Mucosa of descending colon (tissue), 3 donors: ENCODE measurements at regions not wholly inside any gene's neighbourhood (a gene's known extent, or its start where the extent isn't known, plus 50 kb on each side); places are given as distances from the start of the nearest gene placed in this dataset.

ENCODE experiments used
- ATAC-seq: fragments of 200-7000 bp; cut with Tn5 transposase; one replicate; pipeline ENCODE4 v1.9.1; 2020; ENCODE audit warnings: mild to moderate bottlenecking, moderate library complexity
- DNase-seq, 3 donors: peaks; one replicate each; pipeline ENCODE4 v3.0.0-alpha.2; 2020
- H3K36me3 ChIP-seq: fragments of 200-600 bp; one replicate; pipeline ENCODE4 v1.8.0; 2021; ENCODE audit warnings: low read depth, mild to moderate bottlenecking
- H3K4me1 ChIP-seq: fragments of 200-600 bp; one replicate; pipeline ENCODE4 v1.8.0; 2021; ENCODE audit warnings: low read depth, mild to moderate bottlenecking
- H3K4me3 ChIP-seq: fragments of 200-600 bp; one replicate; pipeline ENCODE4 v1.8.0; 2021; ENCODE audit warnings: mild to moderate bottlenecking
- H3K9me3 ChIP-seq: fragments of 200-600 bp; one replicate; pipeline ENCODE4 v1.8.0; 2021; ENCODE audit warnings: mild to moderate bottlenecking
- intact Hi-C, 2 donors: fragments of 100-400 bp; cut with DNase I in 1 of 2; cut with micrococcal nuclease in 1 of 2; formaldehyde crosslinking; loops; one replicate each; pipeline versions ENCODE4 v1.11.0 to v1.11.1; 2022; cut with DNase I, micrococcal nuclease
- TF ChIP-seq, protein P1 (sequence below): fragments of 200-600 bp; IDR thresholded peaks from one replicate; pipeline ENCODE4 v1.8.0; 2022; ENCODE audit warnings: antibody characterized with exemption, mild to moderate bottlenecking
- donor health status: DM: no; HTN: no; CAD: no; lungs with moderate emphysema.
- donor health status: DM: no; HTN: no; CAD: no.
- donor health status: DM: no; HTN: yes; CAD: no.

DNA sequence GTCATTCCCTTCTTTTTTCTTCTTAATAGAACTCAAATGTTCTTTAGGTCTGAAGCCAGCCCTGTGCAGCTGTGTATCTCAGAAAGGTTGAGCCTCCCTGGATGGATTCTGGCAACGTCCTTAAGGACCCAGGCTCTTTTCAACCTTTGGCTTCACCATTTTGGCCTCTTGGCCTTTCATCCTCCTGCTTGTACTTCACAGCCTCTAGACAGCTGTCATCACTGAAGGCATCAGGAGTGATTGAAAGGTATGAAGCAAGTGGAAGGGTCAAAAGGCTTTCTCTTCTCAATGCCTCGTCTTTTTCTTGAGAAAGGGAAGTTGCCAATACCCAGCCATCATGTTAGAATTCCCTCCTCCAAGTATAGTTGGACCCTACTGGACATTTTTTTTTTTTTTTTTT lies 81.2 kb upstream of the RANBP3L start:
- TF ChIP-seq, protein P1, sequence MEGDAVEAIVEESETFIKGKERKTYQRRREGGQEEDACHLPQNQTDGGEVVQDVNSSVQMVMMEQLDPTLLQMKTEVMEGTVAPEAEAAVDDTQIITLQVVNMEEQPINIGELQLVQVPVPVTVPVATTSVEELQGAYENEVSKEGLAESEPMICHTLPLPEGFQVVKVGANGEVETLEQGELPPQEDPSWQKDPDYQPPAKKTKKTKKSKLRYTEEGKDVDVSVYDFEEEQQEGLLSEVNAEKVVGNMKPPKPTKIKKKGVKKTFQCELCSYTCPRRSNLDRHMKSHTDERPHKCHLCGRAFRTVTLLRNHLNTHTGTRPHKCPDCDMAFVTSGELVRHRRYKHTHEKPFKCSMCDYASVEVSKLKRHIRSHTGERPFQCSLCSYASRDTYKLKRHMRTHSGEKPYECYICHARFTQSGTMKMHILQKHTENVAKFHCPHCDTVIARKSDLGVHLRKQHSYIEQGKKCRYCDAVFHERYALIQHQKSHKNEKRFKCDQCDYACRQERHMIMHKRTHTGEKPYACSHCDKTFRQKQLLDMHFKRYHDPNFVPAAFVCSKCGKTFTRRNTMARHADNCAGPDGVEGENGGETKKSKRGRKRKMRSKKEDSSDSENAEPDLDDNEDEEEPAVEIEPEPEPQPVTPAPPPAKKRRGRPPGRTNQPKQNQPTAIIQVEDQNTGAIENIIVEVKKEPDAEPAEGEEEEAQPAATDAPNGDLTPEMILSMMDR: no peak
- DNase-seq (no peak), ATAC-seq (no peak)
- no peaks in the 10 kb centered on the region for H3K36me3 ChIP-seq
- H3K9me3 ChIP-seq: no peaks in the 10 kb centered on the region
- no peaks in the 10 kb centered on the region for H3K4me1 ChIP-seq
- H3K4me3 ChIP-seq: no peak overlapping the region
- intact Hi-C loops: no loop called here

DNA sequence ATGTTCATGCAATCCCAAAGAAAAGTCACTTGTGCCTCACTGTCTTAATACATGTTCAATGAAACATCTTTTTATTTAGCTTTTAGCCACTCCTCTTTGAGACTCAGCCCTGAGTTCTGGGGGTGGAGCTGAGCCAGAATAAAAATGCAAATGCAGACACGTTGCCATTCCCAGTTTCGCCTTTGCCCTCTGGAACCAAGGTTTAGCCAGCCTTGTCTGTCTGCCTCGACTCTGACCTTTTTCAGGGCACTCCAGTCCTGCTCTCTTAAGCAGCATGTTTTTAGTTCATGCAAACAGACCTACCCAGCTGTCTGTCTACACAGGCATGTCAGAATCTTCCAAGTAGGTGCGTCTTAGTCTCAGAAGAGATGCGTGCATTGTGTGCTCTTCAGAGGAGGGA lies 82.2 kb upstream of the RANBP3L start:
- Histone ChIP-seq H3K4me3 (no peak overlapping the region), H3K4me1 (no peaks in the 10 kb centered on the region), H3K9me3 (no peaks in the 10 kb centered on the region), H3K36me3 (no peaks in the 10 kb centered on the region)
- ATAC-seq (no peak), DNase-seq (no peak)
- intact Hi-C loops: no loop called here
- TF ChIP-seq, protein P1: no peak

DNA sequence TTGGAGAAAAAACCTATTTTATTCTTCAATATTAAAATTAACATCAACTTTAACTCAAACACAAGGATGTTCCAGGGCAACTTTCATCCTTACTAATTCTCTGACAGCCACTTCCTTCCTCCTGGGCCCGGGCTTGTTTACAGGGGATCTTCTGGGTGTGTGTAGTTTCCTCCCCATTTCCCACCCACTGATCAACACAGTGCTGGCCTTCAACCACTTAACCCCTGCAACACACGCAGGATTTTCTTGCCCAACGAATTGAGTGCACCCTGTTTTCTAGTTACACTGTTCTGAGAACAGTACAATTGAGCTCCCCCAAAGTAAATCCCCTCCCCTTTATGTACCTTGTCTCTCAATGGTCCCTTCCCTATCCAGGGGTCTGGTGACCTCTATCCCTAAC lies 83.1 kb upstream of the RANBP3L start:
- TF ChIP-seq, protein P1: no peak
- Histone ChIP-seq H3K4me3 (no peak overlapping the region), H3K4me1 (no peaks in the 10 kb centered on the region), H3K36me3 (no peaks in the 10 kb centered on the region), H3K9me3 (no peaks in the 10 kb centered on the region)
- intact Hi-C loops: no loop called here
- no peak for ATAC-seq
- DNase-seq: no peak

DNA sequence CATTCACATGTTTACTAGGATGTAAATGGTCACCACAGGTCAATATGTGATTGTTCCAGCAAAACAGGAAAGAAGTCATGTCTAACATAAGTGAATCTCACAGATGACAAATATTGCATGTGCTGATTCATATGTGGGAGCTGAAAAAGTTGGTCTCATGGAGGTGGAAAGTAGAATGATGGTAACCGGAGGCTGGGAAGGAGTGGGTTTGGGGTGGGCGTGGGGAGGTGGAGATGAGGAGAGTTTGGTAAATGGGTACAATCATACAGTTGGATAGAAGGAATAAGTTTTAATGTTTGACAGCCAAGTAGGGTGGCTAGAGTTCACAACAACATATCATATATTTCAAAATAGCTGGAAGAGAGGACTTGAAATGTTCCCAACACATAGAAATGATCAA lies 83.8 kb upstream of the RANBP3L start:
- H3K4me3 ChIP-seq: no peak overlapping the region
- no peak for ATAC-seq
- H3K36me3 ChIP-seq: no peaks in the 10 kb centered on the region
- no peak for DNase-seq
- no peaks in the 10 kb centered on the region for H3K9me3 ChIP-seq
- TF ChIP-seq, protein P1: no peak
- intact Hi-C loops: no loop called here
- no peaks in the 10 kb centered on the region for H3K4me1 ChIP-seq

DNA sequence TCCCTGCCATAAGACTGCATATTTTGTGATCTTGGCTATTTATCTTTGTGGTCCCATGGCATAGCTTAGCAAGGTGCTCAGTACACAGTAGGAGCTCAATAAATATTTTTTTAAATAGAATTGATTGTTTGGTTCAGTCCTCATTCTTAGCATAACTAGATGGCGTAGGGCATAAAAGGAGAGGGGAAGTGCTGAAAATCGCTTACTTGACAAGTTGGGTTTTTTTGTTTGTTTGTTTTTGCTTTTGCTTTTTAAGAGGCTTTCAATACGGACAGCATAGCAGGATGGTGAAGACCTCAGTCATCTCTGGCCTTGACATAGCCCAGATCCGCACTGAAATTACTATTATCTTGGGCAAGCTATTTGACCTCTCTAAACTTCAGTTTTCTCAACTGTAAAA lies 86.6 kb upstream of the RANBP3L start:
- Histone ChIP-seq H3K4me3 (no peak overlapping the region), H3K9me3 (no peaks in the 10 kb centered on the region), H3K4me1 (no peaks in the 10 kb centered on the region), H3K36me3 (no peaks in the 10 kb centered on the region)
- intact Hi-C loops: no loop called here
- ATAC-seq: no peak
- TF ChIP-seq, protein P1: no peak
- DNase-seq: no peak

DNA sequence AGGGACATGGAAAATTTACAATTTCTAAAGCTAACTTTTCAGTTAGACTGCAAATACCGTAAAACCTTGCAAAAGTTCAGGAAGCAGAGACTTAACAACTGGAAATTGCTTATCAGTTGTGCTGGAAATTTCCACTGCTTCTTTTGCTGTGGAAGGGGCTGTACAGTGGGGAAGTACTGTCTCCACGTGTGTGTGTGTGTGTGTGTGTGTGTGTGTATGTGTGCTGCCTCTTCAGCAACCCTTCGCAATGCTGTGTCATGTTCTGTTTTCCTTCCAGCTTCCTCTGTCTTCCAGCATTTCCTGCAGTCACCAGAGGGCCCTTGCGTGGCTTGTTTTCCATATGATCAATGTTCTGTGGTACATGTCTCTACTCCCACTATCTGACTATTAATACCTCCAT lies 87.5 kb upstream of the RANBP3L start:
- TF ChIP-seq, protein P1: no peak
- H3K4me3 ChIP-seq: no peak overlapping the region
- no peaks in the 10 kb centered on the region for H3K4me1 ChIP-seq
- ATAC-seq (no peak), DNase-seq (peak in 1 of 3 donors; percentile 6)
- intact Hi-C loops: no loop called here
- no peaks in the 10 kb centered on the region for H3K9me3 ChIP-seq
- no peaks in the 10 kb centered on the region for H3K36me3 ChIP-seq
